ENCODE measurements at regions not wholly inside any gene's neighbourhood (a gene's known extent, or its start where the extent isn't known, plus 50 kb on each side); places are given as distances from the start of the nearest gene placed in this dataset.

GRCh38 chr21:20572582-20572981 lies 425.6 kb upstream of the NCAM2 start:
- DNase-seq, result no peak

- no peak for DNase-seq
Measured at GRCh38 chr21:20581361-20581760, 416.8 kb upstream of the NCAM2 start.

- DNase-seq, result no peak
Measured at GRCh38 chr21:20591284-20591683, 406.9 kb upstream of the NCAM2 start.

- no peak for DNase-seq
Measured at GRCh38 chr21:20592463-20592862, 405.7 kb upstream of the NCAM2 start.

- DNase-seq, result no peak
Measured at GRCh38 chr21:20603236-20603635, 395.0 kb upstream of the NCAM2 start.

GRCh38 chr21:20611008-20611407 lies 387.2 kb upstream of the NCAM2 start:
- DNase-seq, result no peak

- no peak for DNase-seq
Measured at GRCh38 chr21:20613654-20614053, 384.6 kb upstream of the NCAM2 start.

GRCh38 chr21:20617130-20617529 lies 381.1 kb upstream of the NCAM2 start:
- DNase-seq, result no peak

GRCh38 chr21:20618878-20619277 lies 379.3 kb upstream of the NCAM2 start:
- DNase-seq, result no peak

GRCh38 chr21:20627594-20627993 lies 370.6 kb upstream of the NCAM2 start:
- no peak for DNase-seq

- no peak for DNase-seq
Measured at GRCh38 chr21:20631633-20632032, 366.6 kb upstream of the NCAM2 start.

GRCh38 chr21:20639026-20639425 lies 359.2 kb upstream of the NCAM2 start:
- no peak for DNase-seq

- no peak for DNase-seq
Measured at GRCh38 chr21:20641241-20641640, 357.0 kb upstream of the NCAM2 start.

GRCh38 chr21:20642681-20643080 lies 355.5 kb upstream of the NCAM2 start:
- no peak for DNase-seq

GRCh38 chr21:20644552-20644951 lies 353.7 kb upstream of the NCAM2 start:
- no peak for DNase-seq

GRCh38 chr21:20645344-20645743 lies 352.9 kb upstream of the NCAM2 start:
- no peak for DNase-seq

- DNase-seq, result no peak
Measured at GRCh38 chr21:20646431-20647165, 351.6 kb upstream of the NCAM2 start.

- DNase-seq, result no peak
Measured at GRCh38 chr21:20647607-20648006, 350.6 kb upstream of the NCAM2 start.

GRCh38 chr21:20649231-20649630 lies 349.0 kb upstream of the NCAM2 start:
- DNase-seq, result no peak

GRCh38 chr21:20652846-20653245 lies 345.4 kb upstream of the NCAM2 start:
- DNase-seq, result no peak

GRCh38 chr21:20661246-20661645 lies 337.0 kb upstream of the NCAM2 start:
- DNase-seq, result no peak

GRCh38 chr21:20661745-20662422 lies 336.3 kb upstream of the NCAM2 start:
- DNase-seq, result no peak

- DNase-seq, result no peak
Measured at GRCh38 chr21:20662514-20662913, 335.7 kb upstream of the NCAM2 start.

GRCh38 chr21:20667931-20668330 lies 330.3 kb upstream of the NCAM2 start:
- no peak for DNase-seq

- DNase-seq, result no peak
Measured at GRCh38 chr21:20685475-20685874, 312.7 kb upstream of the NCAM2 start.

All from inflammatory macrophage (primary cell).